HG02759 (cell line): ENCODE measurements at regions not wholly inside any gene's neighbourhood (a gene's known extent, or its start where the extent isn't known, plus 50 kb on each side); places are given as distances from the start of the nearest gene placed in this dataset.
"Not testable (repeated sequence)": the region's sequence is repeated elsewhere in the genome, so short reads cannot be mapped to it uniquely, and the experiment has no call there.

Source experiments
- ATAC-seq: cut with Tn5 transposase; IDR thresholded peaks from one replicate; pipeline ENCODE4 v1.9.1; 2021; ENCODE audit warnings: mild to moderate bottlenecking, moderate library complexity; ENCODE audit not compliant: unreplicated experiment

GRCh38 chr2:52510432-52510831 is 1257.2 kb upstream of the CHAC2 start:
- no peak for ATAC-seq

DNA sequence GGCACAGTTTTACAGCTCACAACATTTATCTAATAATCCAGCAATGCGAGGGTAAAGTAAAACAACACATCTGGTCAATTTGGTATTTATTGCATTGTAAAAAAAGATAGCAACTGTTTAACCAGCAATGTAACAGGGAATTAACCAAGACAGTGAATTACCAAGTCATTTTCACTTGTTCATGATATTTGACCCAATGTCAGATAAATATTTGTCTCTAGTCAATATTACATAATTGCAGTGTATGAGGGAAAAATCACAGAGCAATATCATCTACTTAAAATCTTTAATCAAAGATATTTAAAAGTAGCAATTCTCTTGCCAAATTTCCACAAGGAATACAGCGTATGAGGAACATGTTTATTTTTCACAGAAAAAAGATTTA is 1265.1 kb upstream of the CHAC2 start:
- ATAC-seq: no peak

GRCh38 chr2:52501715-52502475 is 1265.7 kb upstream of the CHAC2 start:
- ATAC-seq: no peak

DNA sequence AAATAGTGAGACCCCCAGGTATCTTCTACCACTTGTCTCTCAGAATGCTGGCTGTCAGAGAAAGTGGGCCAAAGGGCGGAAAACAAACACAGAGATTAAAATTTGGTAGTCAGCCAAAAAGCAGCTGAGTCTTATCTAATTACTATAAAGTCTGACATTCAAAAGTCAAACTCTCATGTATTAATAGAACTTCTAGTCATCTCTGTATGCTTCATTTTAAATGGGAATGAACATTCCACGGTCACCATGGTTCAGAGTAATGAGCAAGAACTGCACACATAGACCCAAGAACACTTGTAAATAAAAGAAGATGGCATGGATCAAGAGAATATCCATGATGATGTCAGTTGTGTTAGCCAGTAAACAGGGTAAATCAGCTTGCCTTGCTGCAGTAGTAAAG is 1267.0 kb upstream of the CHAC2 start:
- no peak for ATAC-seq

DNA sequence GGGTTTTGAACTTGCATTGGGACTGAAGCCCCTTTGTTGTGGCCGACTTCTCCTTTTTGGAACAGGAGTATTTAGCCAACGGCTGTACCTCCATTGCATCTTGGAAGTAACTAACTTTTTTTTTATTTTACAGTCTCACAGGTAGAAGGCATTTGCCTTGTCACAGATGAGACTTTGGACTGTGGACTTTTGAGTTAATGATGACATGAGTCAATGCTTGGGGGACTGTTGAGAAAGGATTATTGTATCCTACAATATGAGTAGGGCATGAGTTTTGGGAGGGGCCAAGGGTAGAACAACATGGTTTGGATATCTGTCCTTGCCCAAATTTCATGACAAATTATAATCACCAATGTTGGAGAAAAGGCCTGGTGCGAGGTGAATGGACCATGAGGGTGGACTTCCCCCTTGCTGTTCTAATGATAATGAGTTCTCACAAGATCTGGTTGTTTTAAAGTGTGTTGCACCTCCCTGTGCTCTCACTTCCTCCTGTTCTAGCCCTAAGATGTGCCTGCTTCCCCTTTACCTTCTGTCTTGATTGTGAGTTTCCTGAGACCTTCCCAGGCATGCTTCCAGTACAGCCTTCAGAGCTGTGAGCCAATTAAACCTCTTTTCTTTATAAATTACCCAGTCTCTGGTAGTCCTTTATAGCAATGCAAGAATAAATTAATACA is 1269.4 kb upstream of the CHAC2 start:
- ATAC-seq: no peak

DNA sequence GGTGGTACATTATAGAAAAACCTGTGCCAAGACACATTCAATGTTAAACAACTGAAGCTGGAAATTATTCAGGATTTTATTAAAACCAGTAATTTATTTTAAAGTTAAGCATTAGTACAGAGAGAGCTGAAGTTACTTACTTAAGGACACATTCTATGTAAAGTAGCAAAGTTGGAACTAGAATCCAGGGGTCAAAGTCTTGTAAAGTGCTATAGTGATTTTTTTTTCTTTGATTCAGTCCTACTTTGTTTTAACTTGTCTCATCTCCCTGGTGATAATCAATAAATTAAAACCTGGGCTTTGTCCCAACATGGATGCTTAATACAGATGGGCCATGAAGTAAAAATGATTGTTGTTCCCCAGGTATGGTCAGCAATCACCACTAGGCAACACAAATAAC is 1271.8 kb upstream of the CHAC2 start:
- ATAC-seq: no peak

DNA sequence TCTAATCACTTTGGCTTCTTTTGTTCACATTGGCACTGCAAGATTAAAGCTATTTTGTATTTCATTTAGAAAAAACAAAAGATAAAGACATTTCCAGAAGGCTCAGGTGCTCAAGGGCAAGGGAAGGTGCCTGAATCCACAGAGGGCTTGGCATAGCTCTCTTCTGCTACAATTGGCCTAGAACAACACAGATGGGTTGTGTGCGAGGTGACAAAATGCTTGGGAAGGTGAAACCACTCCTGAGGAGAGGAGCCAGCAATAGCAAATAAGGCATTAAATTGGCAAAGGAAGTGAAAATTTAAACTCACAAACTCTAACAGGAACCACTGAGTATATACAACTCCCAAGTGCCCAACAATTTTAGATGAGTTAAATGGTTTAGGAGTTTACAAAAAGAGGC is 1290.4 kb upstream of the CHAC2 start:
- no peak for ATAC-seq

- ATAC-seq: no peak
Measured at GRCh38 chr2:52475590-52475989, 1292.0 kb upstream of the CHAC2 start.

- no peak for ATAC-seq
Measured at GRCh38 chr2:52474091-52474490, 1293.5 kb upstream of the CHAC2 start.

GRCh38 chr2:52473526-52473925 is 1294.1 kb upstream of the CHAC2 start:
- ATAC-seq: no peak

GRCh38 chr2:52470457-52470856 is 1297.1 kb upstream of the CHAC2 start:
- ATAC-seq: not testable (repeated sequence)

GRCh38 chr2:52467189-52467588 is 1300.4 kb upstream of the CHAC2 start:
- ATAC-seq: no peak

GRCh38 chr2:52465287-52465686 is 1302.3 kb upstream of the CHAC2 start:
- ATAC-seq: no peak

DNA sequence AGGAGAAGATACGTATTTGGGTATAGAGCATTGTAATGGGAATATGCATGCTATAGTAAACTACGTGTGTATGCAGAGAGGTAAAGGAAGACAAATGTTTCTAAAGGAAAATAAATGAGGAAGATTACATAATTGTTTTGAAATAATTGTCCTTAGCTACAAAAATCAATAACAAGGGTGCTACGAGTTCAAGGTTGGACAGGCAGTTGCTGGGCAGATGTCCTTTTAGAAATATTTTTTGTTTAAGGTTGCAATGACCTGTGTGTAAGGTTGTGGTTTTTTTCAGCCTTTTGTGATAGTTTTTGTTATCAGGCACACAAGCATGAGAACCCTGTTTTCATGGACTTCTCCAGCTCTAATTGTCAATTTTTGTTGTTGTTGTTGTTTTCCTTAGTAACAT is 1304.1 kb upstream of the CHAC2 start:
- no peak for ATAC-seq

DNA sequence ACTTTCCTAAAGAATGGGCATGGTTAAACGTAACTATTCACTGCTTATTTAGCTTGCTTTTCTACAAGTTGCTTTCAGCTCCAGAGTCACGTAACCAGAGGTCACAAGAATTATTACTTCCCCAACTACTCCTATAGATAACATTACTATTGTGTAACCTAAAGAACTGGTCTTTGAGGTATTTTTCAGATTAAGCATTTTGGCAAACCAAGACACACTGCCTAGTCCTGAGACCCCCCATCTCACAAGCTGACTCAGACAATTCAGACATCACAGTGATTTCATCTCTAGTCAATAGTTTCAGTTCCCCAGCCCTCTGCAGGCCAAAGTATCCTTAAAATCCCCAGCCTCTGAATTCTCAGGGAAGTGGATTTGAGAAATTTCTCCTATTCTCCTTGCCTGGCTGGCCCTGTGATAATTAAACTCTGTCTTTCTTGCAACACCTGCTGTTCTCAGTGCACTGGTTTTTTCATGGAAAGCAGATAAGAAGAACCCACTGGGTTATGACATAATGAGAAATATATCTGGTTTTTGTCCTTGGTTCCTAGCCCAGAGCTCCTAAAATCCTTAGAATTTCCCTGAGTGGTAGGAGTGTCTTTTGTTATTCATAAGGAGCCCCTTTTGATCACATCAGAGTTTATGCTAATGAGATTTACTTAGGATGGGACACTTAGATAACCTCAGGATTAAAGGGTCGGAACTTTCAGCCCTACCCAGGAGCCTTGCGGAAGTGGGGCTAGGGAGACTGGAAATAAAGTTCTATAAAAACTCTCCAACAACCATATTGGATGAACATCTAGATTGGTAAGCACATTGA is 1310.8 kb upstream of the CHAC2 start:
- ATAC-seq: no peak

DNA sequence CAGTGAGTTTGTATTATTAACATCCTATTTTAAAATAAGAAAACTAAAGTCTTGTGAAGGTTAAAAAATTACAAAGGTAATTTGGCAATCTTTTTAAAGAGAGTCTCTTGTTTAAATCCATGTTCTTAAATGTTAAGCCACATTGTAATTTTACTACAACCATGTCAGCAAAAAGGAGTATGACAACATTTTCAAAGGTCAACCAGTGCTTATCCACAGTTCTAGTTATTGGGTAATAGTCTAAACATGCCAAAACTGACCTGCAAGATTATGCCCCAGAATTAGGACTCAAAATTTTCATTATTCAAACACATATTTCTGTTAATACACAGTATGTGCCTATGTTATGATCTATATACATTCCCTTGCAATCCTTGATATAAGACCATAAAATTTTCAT is 1312.6 kb upstream of the CHAC2 start:
- ATAC-seq: no peak

DNA sequence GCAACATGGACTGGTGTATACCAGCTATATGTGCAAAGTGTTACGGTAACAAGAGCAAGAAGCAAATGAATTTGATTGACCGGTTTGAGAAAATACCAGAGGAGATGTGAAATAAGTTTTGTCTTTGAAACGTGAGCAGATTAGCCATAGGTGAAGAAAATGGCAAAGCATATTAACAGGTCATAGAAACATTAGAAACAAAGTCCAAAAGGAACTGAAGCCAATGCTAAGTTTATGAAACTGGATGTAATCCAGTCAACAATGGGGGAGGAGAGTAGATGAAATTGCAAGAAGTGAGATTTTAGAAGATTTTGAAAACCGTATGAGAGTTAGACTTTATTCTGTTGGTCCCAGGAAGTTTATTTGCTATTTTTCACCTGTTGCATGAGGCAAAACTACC is 1315.4 kb upstream of the CHAC2 start:
- no peak for ATAC-seq

DNA sequence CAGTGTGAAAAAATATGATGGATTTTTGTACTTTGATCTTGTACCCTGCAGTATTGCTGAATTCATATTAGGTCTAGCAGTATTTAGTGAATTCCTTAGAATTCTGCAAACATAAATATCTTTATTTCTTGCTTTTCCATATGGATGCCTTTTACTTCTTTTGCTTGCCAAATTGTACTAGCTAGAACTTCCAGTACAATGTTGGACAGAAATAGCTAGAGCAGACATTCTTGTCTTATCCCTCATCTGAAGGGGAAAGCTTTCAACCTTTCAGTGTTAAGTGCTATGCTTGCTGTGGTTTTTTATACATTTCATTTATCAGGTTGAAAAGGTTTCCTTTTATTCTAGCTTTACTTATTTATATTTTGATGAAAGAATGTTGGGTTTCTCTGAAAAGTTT is 1321.9 kb upstream of the CHAC2 start:
- no peak for ATAC-seq

DNA sequence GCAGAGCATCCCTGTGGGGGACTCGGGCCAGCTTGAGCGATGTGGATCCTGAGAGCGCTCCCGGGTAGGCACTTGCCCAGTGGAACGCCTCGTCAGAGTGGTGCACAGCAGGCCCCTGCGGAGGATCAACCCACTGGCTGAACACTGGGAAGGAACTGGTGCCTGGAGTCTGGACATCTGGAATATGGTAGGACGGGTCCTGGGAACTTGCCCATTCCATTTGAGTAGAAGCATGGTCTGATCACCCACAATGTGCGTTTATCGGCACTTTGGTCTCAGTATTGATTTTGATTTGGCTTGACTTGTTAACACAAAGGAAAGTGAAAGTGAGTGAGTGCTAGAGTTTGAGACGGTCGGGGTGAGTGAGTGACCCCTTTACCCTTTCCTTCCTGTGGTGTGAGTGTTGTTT is 1336.2 kb upstream of the CHAC2 start:
- ATAC-seq: no peak

DNA sequence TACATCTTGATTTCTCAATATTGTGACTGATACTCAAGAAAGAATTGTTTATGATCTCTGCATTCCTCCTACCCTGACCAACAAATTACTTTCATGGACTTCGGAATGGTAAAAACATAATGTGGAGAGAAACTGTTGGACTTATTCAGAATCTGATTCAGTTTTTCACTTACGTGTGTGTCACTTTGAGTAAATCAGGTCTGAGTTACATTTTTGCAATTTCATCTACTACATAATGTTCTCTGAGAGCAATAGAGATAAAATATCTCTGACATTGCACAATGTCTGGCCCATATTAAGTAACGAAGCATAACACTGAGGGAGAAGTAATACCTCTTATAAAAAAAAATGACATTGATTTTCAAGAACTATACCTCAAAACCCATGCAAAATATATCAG is 1337.9 kb upstream of the CHAC2 start:
- no peak for ATAC-seq

DNA sequence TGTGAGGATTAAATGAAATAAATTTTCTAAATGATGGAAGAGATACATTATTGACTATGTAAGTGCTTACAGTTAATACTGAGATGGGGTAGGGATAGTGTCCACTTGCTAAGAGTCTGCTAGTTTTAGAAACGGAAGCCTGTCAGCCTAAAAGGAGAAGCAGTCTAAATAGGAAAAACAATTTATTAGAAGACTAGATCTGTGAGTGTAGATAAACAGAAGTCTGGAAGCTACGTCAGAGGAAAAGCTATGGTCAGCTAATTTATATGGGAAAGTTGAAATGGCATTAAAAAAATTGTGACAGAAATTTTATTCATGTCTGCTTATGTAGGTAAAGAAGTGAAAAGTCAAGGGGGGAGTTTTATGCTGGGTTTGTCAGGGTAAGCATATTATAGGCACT is 1338.4 kb upstream of the CHAC2 start:
- ATAC-seq: no peak

DNA sequence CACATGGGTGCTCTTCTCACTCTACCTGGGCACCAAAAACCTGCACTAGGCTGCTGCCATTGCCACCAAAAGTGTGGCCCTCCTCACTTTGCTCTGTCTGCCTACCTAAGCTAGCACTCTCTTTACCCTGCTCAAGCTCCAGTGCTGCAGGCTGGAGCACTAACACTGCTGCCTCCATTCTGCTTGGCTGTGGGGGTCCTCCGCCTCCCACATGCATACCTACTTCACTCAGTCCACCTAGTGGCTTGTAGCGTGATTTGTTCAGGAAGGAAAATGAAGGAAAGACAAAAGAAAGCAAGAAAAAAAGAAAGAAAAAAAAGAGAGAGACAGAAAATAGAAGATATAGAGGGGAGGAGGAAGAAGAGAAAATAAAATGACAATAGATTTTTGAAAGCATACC is 1339.4 kb upstream of the CHAC2 start:
- ATAC-seq: no peak
